ENCODE measurements at regions not wholly inside any gene's neighbourhood (a gene's known extent, or its start where the extent isn't known, plus 50 kb on each side); places are given as distances from the start of the nearest gene placed in this dataset.

DNA sequence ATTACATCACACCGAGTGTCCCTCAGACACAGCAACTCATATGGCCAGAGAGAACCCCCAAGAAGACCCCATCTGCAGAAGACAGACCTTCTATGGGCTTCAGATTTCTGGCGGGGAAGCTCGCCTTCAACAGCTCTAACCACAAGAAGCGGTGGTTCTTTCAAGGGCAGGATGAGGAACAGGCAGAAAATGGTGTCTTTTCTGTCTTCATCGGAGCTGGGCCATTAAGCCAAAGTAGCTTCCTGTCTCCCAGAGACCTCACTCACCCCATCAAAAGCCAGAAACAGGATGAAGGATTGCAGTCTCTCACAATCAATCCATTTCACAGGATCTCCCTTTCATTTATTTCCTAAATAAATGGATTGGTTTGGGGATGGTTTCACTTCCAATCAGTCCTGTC lies 149.1 kb downstream of the HERPUD2 start (continued):
- TF ChIP-seq, protein P1, sequence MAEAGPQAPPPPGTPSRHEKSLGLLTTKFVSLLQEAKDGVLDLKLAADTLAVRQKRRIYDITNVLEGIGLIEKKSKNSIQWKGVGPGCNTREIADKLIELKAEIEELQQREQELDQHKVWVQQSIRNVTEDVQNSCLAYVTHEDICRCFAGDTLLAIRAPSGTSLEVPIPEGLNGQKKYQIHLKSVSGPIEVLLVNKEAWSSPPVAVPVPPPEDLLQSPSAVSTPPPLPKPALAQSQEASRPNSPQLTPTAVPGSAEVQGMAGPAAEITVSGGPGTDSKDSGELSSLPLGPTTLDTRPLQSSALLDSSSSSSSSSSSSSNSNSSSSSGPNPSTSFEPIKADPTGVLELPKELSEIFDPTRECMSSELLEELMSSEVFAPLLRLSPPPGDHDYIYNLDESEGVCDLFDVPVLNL (IDR thresholded peaks at IDR 0.05; ENCODE audit: low read depth, low read length) = no peak
- TF ChIP-seq, protein P2, sequence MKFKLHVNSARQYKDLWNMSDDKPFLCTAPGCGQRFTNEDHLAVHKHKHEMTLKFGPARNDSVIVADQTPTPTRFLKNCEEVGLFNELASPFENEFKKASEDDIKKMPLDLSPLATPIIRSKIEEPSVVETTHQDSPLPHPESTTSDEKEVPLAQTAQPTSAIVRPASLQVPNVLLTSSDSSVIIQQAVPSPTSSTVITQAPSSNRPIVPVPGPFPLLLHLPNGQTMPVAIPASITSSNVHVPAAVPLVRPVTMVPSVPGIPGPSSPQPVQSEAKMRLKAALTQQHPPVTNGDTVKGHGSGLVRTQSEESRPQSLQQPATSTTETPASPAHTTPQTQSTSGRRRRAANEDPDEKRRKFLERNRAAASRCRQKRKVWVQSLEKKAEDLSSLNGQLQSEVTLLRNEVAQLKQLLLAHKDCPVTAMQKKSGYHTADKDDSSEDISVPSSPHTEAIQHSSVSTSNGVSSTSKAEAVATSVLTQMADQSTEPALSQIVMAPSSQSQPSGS (IDR thresholded peaks at IDR 0.05; ENCODE audit: low read length) = no peak
- TF ChIP-seq TBL1XR1 (IDR thresholded peaks at IDR 0.05; ENCODE audit: low read depth, low read length) (no peak), EZH2 (IDR thresholded peaks at IDR 0.05; ENCODE audit: borderline replicate concordance, control insufficient read depth, low read depth, low read length) (no peak), SIN3A (IDR thresholded peaks at IDR 0.05; ENCODE audit: low read depth, low read length) (no peak), ZNF622 (IDR thresholded peaks at IDR 0.05) (no peak)

DNA sequence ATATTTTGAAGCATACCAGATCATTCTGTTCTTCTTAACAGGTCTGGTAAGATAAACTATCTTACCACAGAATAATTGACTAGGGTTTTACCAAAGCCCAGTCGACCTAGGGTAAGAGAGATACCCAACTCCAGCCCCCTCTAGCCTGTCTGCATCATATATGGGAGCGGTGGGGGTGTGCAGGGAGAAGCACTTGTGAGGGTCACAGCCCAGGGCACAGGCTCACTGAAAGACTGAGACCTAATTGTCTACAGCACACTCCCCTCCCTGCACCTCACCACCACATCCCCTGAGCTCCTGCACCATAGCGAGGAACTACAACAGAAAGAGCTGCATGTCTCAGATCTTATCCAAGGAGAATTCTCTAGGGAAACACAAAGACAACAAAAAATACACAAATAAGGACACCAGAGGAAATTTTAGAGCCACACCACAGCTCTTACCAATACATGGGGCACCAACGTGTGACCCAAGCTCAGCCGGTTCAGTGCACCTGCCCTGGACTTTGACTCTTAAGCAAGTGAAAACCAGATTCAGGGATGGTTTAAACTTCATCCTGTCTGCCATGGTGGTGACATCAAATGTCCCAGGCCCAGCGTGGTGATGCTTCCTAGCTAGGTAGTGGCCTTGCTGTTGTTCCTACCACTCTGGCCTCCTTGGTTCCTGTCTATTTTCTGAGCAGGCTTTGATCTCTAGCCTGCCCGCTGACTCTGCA lies 150.8 kb downstream of the HERPUD2 start:
- in situ Hi-C loops (cut with MboI) = no loop called here
- ChIA-PET CTCF (interaction anchor here (0.7 to 2.1 kb wide), 4 partner anchors 10 to 123 kb away, joined by 3 to 9 read pairs (median 4); no protein-coding TSS in a partner anchor), POLR2A (interaction anchor here (1.2 kb wide), 1 partner anchor 185 kb away, joined by 12 read pairs; no protein-coding TSS in a partner anchor), RAD21 (ENCODE audit: unreplicated experiment) (interaction anchor here (1.2 kb wide), 1 partner anchor 55 kb away, joined by 3 read pairs; no protein-coding TSS in a partner anchor), SMC1A (ENCODE audit: uncharacterized antibody, unreplicated experiment) (interaction anchor here (1.0 to 1.9 kb wide), 3 partner anchors 10 to 80 kb away, joined by 4 to 10 read pairs (median 4); no protein-coding TSS in a partner anchor)
- FAIRE-seq (no peak), DNase-seq (ENCODE audit: low read depth, low spot score) (no peak), ATAC-seq (peak; percentile 53)
- Histone ChIP-seq H2AFZ (ENCODE audit: control insufficient read depth, low read depth, low read length) (no peak overlapping the region), H3K4me1 (ENCODE audit: control insufficient read depth, insufficient read depth, low read length) (no peaks in the 10 kb centered on the region), H3K27me3 (replicated peaks in 1 of 2; ENCODE audit: control insufficient read depth in 2 of 2, insufficient read depth in 2 of 2, low read length in 1 of 2) (peaks cover 0 to 2% of the 10 kb centered on the region in 2 experiments; a peak in 2 of 4 replicates), H3K9me3 (replicated peaks; ENCODE audit: control insufficient read depth, insufficient read depth, low read length) (no peaks in the 10 kb centered on the region), H4K20me1 (ENCODE audit: control insufficient read depth, insufficient read depth) (no peaks in the 10 kb centered on the region), H3K79me2 (ENCODE audit: control insufficient read depth, insufficient read depth, low read length) (no peaks in the 10 kb centered on the region), H3K27ac (ENCODE audit: control insufficient read depth, insufficient read depth) (no peak overlapping the region), H3K4me3 (no peak overlapping the region), H3K4me2 (ENCODE audit: control insufficient read depth, insufficient read depth) (no peak overlapping the region), H3K36me3 (ENCODE audit: control insufficient read depth in 2 of 2, insufficient read depth in 2 of 2, low read length in 1 of 2) (no peaks in the 10 kb centered on the region), H3K9ac (ENCODE audit: control insufficient read depth, insufficient read depth, low read length) (no peak overlapping the region)
- TF ChIP-seq, protein P3, sequence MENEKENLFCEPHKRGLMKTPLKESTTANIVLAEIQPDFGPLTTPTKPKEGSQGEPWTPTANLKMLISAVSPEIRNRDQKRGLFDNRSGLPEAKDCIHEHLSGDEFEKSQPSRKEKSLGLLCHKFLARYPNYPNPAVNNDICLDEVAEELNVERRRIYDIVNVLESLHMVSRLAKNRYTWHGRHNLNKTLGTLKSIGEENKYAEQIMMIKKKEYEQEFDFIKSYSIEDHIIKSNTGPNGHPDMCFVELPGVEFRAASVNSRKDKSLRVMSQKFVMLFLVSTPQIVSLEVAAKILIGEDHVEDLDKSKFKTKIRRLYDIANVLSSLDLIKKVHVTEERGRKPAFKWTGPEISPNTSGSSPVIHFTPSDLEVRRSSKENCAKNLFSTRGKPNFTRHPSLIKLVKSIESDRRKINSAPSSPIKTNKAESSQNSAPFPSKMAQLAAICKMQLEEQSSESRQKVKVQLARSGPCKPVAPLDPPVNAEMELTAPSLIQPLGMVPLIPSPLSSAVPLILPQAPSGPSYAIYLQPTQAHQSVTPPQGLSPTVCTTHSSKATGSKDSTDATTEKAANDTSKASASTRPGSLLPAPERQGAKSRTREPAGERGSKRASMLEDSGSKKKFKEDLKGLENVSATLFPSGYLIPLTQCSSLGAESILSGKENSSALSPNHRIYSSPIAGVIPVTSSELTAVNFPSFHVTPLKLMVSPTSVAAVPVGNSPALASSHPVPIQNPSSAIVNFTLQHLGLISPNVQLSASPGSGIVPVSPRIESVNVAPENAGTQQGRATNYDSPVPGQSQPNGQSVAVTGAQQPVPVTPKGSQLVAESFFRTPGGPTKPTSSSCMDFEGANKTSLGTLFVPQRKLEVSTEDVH (IDR thresholded peaks at IDR 0.05; ENCODE audit: low read depth, partially characterized antibody) = no peak
- TF ChIP-seq, protein P4, sequence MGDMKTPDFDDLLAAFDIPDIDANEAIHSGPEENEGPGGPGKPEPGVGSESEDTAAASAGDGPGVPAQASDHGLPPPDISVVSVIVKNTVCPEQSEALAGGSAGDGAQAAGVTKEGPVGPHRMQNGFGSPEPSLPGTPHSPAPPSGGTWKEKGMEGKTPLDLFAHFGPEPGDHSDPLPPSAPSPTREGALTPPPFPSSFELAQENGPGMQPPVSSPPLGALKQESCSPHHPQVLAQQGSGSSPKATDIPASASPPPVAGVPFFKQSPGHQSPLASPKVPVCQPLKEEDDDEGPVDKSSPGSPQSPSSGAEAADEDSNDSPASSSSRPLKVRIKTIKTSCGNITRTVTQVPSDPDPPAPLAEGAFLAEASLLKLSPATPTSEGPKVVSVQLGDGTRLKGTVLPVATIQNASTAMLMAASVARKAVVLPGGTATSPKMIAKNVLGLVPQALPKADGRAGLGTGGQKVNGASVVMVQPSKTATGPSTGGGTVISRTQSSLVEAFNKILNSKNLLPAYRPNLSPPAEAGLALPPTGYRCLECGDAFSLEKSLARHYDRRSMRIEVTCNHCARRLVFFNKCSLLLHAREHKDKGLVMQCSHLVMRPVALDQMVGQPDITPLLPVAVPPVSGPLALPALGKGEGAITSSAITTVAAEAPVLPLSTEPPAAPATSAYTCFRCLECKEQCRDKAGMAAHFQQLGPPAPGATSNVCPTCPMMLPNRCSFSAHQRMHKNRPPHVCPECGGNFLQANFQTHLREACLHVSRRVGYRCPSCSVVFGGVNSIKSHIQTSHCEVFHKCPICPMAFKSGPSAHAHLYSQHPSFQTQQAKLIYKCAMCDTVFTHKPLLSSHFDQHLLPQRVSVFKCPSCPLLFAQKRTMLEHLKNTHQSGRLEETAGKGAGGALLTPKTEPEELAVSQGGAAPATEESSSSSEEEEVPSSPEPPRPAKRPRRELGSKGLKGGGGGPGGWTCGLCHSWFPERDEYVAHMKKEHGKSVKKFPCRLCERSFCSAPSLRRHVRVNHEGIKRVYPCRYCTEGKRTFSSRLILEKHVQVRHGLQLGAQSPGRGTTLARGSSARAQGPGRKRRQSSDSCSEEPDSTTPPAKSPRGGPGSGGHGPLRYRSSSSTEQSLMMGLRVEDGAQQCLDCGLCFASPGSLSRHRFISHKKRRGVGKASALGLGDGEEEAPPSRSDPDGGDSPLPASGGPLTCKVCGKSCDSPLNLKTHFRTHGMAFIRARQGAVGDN (IDR thresholded peaks at IDR 0.05) = no peak
- TF ChIP-seq CBX3 (IDR thresholded peaks at IDR 0.05; ENCODE audit: borderline replicate concordance, low read depth) (no peak), HCFC1 (IDR thresholded peaks at IDR 0.05; ENCODE audit: low read length) (no peak)
- 18% methylated on average over 7 of the region's 7 CpGs for WGBS (ENCODE audit: insufficient coverage, insufficient replicate concordance, low lambda C conversion rate, missing lambda C conversion rate)
- intact Hi-C loops (cut with micrococcal nuclease; ENCODE audit: unreplicated experiment) = no loop called here
- BruUV-seq (replicated peaks) = no TSS peak

Measured in GM12878 (cell line).